IPS-20b (cell line): ENCODE measurements at regions not wholly inside any gene's neighbourhood (a gene's known extent, or its start where the extent isn't known, plus 50 kb on each side); places are given as distances from the start of the nearest gene placed in this dataset.
A peak's percentile ranks its signal among the peaks of the same experiment; 100 is the strongest.
"Not testable (repeated sequence)": the region's sequence is repeated elsewhere in the genome, so short reads cannot be mapped to it uniquely, and the experiment has no call there.

ENCODE experiments used
- H3K27ac ChIP-seq: one replicate; pipeline ENCODE4 v1.5.1; 2013; ENCODE audit warnings: low read length
- H3K27me3 ChIP-seq: 2 replicates; pipeline ENCODE4 v1.6.1; 2013; ENCODE audit warnings: mild to moderate bottlenecking, low read length, inconsistent platforms; ENCODE audit not compliant: insufficient read depth
- H3K36me3 ChIP-seq: 2 replicates; pipeline ENCODE4 v1.6.1; 2013; ENCODE audit warnings: low read depth, mild to moderate bottlenecking, inconsistent platforms, low read length, moderate library complexity; ENCODE audit not compliant: insufficient read depth
- H3K4me1 ChIP-seq: 2 replicates; pipeline ENCODE4 v1.6.1; 2013; ENCODE audit warnings: mild to moderate bottlenecking, control low read depth, inconsistent platforms, low read length, moderate library complexity; ENCODE audit not compliant: insufficient read depth
- H3K4me3 ChIP-seq: 2 replicates; pipeline ENCODE4 v1.5.1; 2013; ENCODE audit warnings: mild to moderate bottlenecking, low read length, inconsistent platforms
- H3K9ac ChIP-seq: 2 replicates; pipeline ENCODE4 v1.6.1; 2013; ENCODE audit warnings: low read depth, mild to moderate bottlenecking, inconsistent platforms, low read length, moderate library complexity
- H3K9me3 ChIP-seq: 2 replicates; pipeline ENCODE4 v1.6.1; 2013; ENCODE audit warnings: mild to moderate bottlenecking, low read depth, low read length, inconsistent platforms; ENCODE audit not compliant: insufficient read depth

GRCh38 chr12:86387591-86388145, 131.5 kb upstream of the MGAT4C start:
- Histone ChIP-seq H3K4me3 (no peak overlapping the region), H3K27ac (no peak overlapping the region), H3K4me1 (no peaks in the 10 kb centered on the region), H3K36me3 (no peaks in the 10 kb centered on the region), H3K9ac (no peak overlapping the region), H3K27me3 (no peaks in the 10 kb centered on the region), H3K9me3 (no peaks in the 10 kb centered on the region)

- not testable (repeated sequence) for H3K9ac ChIP-seq, H3K27ac ChIP-seq, H3K4me3 ChIP-seq, H3K27me3 ChIP-seq, H3K4me1 ChIP-seq, H3K9me3 ChIP-seq, H3K36me3 ChIP-seq
These were observed 127.6 kb upstream of the MGAT4C start for GRCh38 chr12:86383759-86384158.

- no peak overlapping the region for H3K27ac ChIP-seq
- H3K4me1 ChIP-seq: peaks cover 3% of the 10 kb centered on the region; the same call in 1 of the 2 replicates
- H3K9me3 ChIP-seq: no peaks in the 10 kb centered on the region; the same call in 1 of the 2 replicates
- no peak overlapping the region for H3K9ac ChIP-seq
- no peaks in the 10 kb centered on the region for H3K27me3 ChIP-seq
- no peak overlapping the region for H3K4me3 ChIP-seq
- H3K36me3 ChIP-seq: no peaks in the 10 kb centered on the region
These were observed 123.1 kb upstream of the MGAT4C start for GRCh38 chr12:86379337-86379736.

GRCh38 chr12:86376052-86376451, 119.9 kb upstream of the MGAT4C start:
- Histone ChIP-seq H3K4me1 (peaks cover 3% of the 10 kb centered on the region; the same call in 1 of the 2 replicates), H3K9ac (no peak overlapping the region), H3K4me3 (no peak overlapping the region), H3K27ac (no peak overlapping the region), H3K9me3 (no peaks in the 10 kb centered on the region), H3K27me3 (no peaks in the 10 kb centered on the region), H3K36me3 (no peaks in the 10 kb centered on the region)

GRCh38 chr12:86373813-86374212, 117.6 kb upstream of the MGAT4C start:
- no peak overlapping the region for H3K27ac ChIP-seq
- H3K9ac ChIP-seq: no peak overlapping the region
- no peaks in the 10 kb centered on the region for H3K9me3 ChIP-seq
- H3K4me3 ChIP-seq: no peak overlapping the region
- no peaks in the 10 kb centered on the region for H3K36me3 ChIP-seq
- no peaks in the 10 kb centered on the region for H3K27me3 ChIP-seq
- H3K4me1 ChIP-seq: peaks cover 3% of the 10 kb centered on the region; the same call in 1 of the 2 replicates

- Histone ChIP-seq H3K27ac (no peak overlapping the region), H3K4me3 (no peak overlapping the region), H3K4me1 (no peaks in the 10 kb centered on the region), H3K9ac (no peak overlapping the region), H3K9me3 (no peaks in the 10 kb centered on the region), H3K36me3 (no peaks in the 10 kb centered on the region), H3K27me3 (no peaks in the 10 kb centered on the region)
These were observed 110.9 kb upstream of the MGAT4C start for GRCh38 chr12:86367137-86367536.

GRCh38 chr12:86349196-86349595, 93.0 kb upstream of the MGAT4C start:
- Histone ChIP-seq H3K4me3 (no peak overlapping the region), H3K4me1 (no peaks in the 10 kb centered on the region; the same call in 1 of the 2 replicates), H3K36me3 (no peaks in the 10 kb centered on the region), H3K27me3 (no peaks in the 10 kb centered on the region), H3K9me3 (no peaks in the 10 kb centered on the region), H3K27ac (no peak overlapping the region), H3K9ac (no peak overlapping the region)

GRCh38 chr12:86333955-86334522, 77.8 kb upstream of the MGAT4C start:
- Histone ChIP-seq H3K36me3 (no peaks in the 10 kb centered on the region), H3K4me1 (peaks cover 46% of the 10 kb centered on the region), H3K4me3 (peak overlapping the region; percentile 68), H3K9ac (peak overlapping the region; percentile 50; the same call in 1 of the 2 replicates), H3K27me3 (no peaks in the 10 kb centered on the region), H3K27ac (peak overlapping the region; percentile 40), H3K9me3 (no peaks in the 10 kb centered on the region)

GRCh38 chr12:86331457-86331856, 75.3 kb upstream of the MGAT4C start:
- H3K9me3 ChIP-seq: no peaks in the 10 kb centered on the region
- H3K27ac ChIP-seq: no peak overlapping the region
- H3K9ac ChIP-seq: no peak overlapping the region; the same call in 1 of the 2 replicates
- H3K27me3 ChIP-seq: no peaks in the 10 kb centered on the region
- peaks cover 46% of the 10 kb centered on the region for H3K4me1 ChIP-seq
- no peaks in the 10 kb centered on the region for H3K36me3 ChIP-seq
- no peak overlapping the region for H3K4me3 ChIP-seq

- peaks cover 43% of the 10 kb centered on the region for H3K4me1 ChIP-seq
These were observed 74.8 kb upstream of the MGAT4C start for GRCh38 chr12:86331012-86331411.

GRCh38 chr12:86312232-86312631, 56.0 kb upstream of the MGAT4C start:
- Histone ChIP-seq H3K27me3 (no peaks in the 10 kb centered on the region), H3K4me1 (no peaks in the 10 kb centered on the region), H3K9me3 (no peaks in the 10 kb centered on the region), H3K9ac (no peak overlapping the region), H3K36me3 (no peaks in the 10 kb centered on the region), H3K27ac (no peak overlapping the region), H3K4me3 (no peak overlapping the region)

More at GRCh38 chr12:86331012-86331411, 74.8 kb upstream of the MGAT4C start:
- Histone ChIP-seq H3K9ac (no peak overlapping the region), H3K27me3 (no peaks in the 10 kb centered on the region), H3K9me3 (no peaks in the 10 kb centered on the region), H3K4me3 (no peak overlapping the region), H3K27ac (no peak overlapping the region), H3K36me3 (no peaks in the 10 kb centered on the region)
